A673 (cell line): ENCODE measurements at regions not wholly inside any gene's neighbourhood (a gene's known extent, or its start where the extent isn't known, plus 50 kb on each side); places are given as distances from the start of the nearest gene placed in this dataset.

Experiments used
- BruUV-seq: library from RNA; stranded (reverse); fragments of 400-500 nt; replicated peaks from 2 replicates; lab custom pipeline; 2021; lab: Mats Ljungman, UMichigan
- CTCF ChIA-PET: fragments of 300-600 bp; sonication (Branson Sonifier 250); formaldehyde crosslinking; loops from one replicate; lab custom pipeline; 2022; ENCODE audit warnings: antibody characterized with exemption; lab: Charles Lee
- POLR2A ChIA-PET: fragments of 300-600 bp; sonication (Branson Sonifier 250); formaldehyde crosslinking; loops from one replicate; lab custom pipeline; 2022; ENCODE audit warnings: antibody characterized with exemption; ENCODE audit not compliant: low non-redundant PET; lab: Charles Lee
- DNase-seq: peaks from one replicate; pipeline ENCODE4 v3.0.0-alpha.2; 2015; ENCODE audit warnings: low spot score
- H3K27ac ChIP-seq: fragments of 200-600 bp; sonication (generic); 2 replicates; pipeline ENCODE4 v1.5.1; 2016; ENCODE audit warnings: mixed run types, low read depth, mild to moderate bottlenecking, mixed read lengths, antibody characterized with exemption, low read length; ENCODE audit not compliant: poor library complexity, severe bottlenecking
- H3K27me3 ChIP-seq: fragments of 200-600 bp; sonication (generic); replicated peaks from 2 replicates; pipeline ENCODE4 v1.6.1; 2017; ENCODE audit warnings: mixed run types, low read depth, mild to moderate bottlenecking, mixed read lengths, antibody characterized with exemption, low read length; ENCODE audit not compliant: insufficient read depth, poor library complexity
- H3K36me3 ChIP-seq: fragments of 200-600 bp; sonication (generic); 2 replicates; pipeline ENCODE4 v1.6.1; 2016; ENCODE audit warnings: mixed run types, mild to moderate bottlenecking, mixed read lengths, antibody characterized with exemption, low read length; ENCODE audit not compliant: insufficient read depth, poor library complexity, severe bottlenecking
- H3K4me1 ChIP-seq: fragments of 200-600 bp; sonication (generic); 2 replicates; pipeline ENCODE4 v1.6.1; 2017; ENCODE audit warnings: mixed run types, mild to moderate bottlenecking, mixed read lengths, antibody characterized with exemption, low read length; ENCODE audit not compliant: insufficient read depth, poor library complexity, severe bottlenecking
- H3K4me3 ChIP-seq: fragments of 200-600 bp; sonication (generic); 2 replicates; pipeline ENCODE4 v1.5.1; 2016; ENCODE audit warnings: low read depth, mixed run types, mild to moderate bottlenecking, mixed read lengths, low read length; ENCODE audit not compliant: poor library complexity, severe bottlenecking
- H3K9me3 ChIP-seq: fragments of 200-600 bp; sonication (generic); 2 replicates; pipeline ENCODE4 v1.6.1; 2016; ENCODE audit warnings: mixed run types, low read depth, mild to moderate bottlenecking, mixed read lengths, antibody characterized with exemption, low read length; ENCODE audit not compliant: poor library complexity, severe bottlenecking
- EZH2 ChIP-seq: fragments of 200-600 bp; sonication (generic); IDR thresholded peaks from 2 replicates; pipeline ENCODE4 v1.6.1; 2017; ENCODE audit warnings: borderline replicate concordance, low read depth, mild to moderate bottlenecking, mixed read lengths, antibody characterized with exemption, low read length; ENCODE audit not compliant: poor library complexity, severe bottlenecking
- intact Hi-C: fragments of 100-400 bp; cut with micrococcal nuclease; formaldehyde crosslinking; loops from one replicate; pipeline ENCODE4 v1.10.0; 2022; ENCODE audit not compliant: unreplicated experiment
- TF ChIP-seq, protein P1 (sequence below): fragments of 300-800, 200-600 bp; sonication (generic); conservative IDR thresholded peaks from 2 replicates; pipeline ENCODE4 v1.5.1; 2017; ENCODE audit warnings: low read depth, mild to moderate bottlenecking, antibody characterized with exemption, low read length, moderate library complexity, mixed read lengths

DNA sequence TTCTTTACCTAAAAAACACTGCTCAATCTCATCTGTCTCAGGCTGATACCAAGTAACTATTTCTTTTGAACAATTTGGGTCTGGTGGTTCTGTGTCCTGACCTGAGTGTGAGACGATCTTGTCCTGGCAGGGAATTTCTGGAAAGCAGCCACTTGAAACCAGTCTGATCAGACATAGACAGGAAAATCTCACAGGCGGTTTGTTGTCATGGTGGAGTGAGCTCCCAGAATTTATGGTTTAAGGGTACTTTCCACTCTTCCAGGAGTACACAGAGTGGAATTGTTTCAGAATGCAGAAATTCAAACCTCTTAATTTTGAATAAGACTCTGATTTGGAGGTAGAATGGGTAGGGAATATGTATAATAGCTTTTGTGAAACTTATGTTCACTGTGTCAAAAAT is 268.2 kb downstream of the ISL1 start:
- CTCF ChIA-PET, result no interaction called here
- no peak for DNase-seq
- intact Hi-C loops, result no loop called here
- Histone ChIP-seq H3K27ac (no peak overlapping the region), H3K4me3 (no peak overlapping the region), H3K27me3 (no peaks in the 10 kb centered on the region), H3K4me1 (no peaks in the 10 kb centered on the region), H3K36me3 (no peaks in the 10 kb centered on the region), H3K9me3 (no peaks in the 10 kb centered on the region)
- TF ChIP-seq, protein P1, sequence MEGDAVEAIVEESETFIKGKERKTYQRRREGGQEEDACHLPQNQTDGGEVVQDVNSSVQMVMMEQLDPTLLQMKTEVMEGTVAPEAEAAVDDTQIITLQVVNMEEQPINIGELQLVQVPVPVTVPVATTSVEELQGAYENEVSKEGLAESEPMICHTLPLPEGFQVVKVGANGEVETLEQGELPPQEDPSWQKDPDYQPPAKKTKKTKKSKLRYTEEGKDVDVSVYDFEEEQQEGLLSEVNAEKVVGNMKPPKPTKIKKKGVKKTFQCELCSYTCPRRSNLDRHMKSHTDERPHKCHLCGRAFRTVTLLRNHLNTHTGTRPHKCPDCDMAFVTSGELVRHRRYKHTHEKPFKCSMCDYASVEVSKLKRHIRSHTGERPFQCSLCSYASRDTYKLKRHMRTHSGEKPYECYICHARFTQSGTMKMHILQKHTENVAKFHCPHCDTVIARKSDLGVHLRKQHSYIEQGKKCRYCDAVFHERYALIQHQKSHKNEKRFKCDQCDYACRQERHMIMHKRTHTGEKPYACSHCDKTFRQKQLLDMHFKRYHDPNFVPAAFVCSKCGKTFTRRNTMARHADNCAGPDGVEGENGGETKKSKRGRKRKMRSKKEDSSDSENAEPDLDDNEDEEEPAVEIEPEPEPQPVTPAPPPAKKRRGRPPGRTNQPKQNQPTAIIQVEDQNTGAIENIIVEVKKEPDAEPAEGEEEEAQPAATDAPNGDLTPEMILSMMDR, result no peak
- TF ChIP-seq EZH2, result no peak
- POLR2A ChIA-PET, result no interaction called here
- no TSS peak for BruUV-seq

DNA sequence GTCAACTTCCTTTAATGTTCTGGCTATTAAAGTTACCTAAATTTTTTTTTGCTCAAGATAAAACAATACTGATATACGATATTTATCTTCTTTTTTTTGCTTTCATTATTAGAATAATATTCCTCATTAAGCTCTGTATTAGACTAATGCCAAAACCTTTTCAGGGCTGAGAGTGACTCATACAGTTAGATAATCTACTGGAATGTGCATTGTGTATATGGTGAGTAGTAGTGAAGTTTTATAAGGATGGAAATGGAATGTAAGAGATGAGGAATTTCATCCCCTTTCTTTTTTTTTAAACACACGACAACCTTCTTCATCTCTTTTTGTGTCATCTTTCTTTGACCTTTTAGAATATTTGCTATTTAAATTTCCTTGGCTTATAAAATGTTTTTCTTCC is 268.6 kb downstream of the ISL1 start:
- Histone ChIP-seq H3K4me3 (no peak overlapping the region), H3K27me3 (no peaks in the 10 kb centered on the region), H3K27ac (no peak overlapping the region), H3K4me1 (no peaks in the 10 kb centered on the region), H3K9me3 (no peaks in the 10 kb centered on the region), H3K36me3 (no peaks in the 10 kb centered on the region)
- TF ChIP-seq, protein P1, result no peak
- TF ChIP-seq EZH2, result no peak
- ChIA-PET POLR2A (no interaction called here), CTCF (no interaction called here)
- DNase-seq, result peak; percentile 5
- intact Hi-C loops, result no loop called here
- no TSS peak for BruUV-seq

DNA sequence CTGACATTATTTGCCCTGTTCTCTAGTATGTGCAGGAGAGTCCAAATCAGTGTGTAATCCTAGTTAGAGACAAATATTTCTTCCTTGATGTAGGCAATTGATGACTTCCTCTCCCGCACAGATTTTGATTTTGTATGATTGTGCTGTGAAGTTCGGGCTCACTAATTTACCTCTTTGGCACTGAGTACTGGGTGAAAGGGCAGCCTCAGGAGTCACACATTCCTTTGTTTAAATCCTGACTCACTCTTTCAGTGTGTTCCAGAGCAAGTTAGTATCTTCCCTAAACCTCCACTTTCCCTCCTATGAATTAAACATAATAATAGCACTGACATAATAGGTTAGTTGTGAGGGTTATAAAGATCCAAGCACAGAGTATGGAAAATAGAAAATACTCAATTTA is 269.7 kb downstream of the ISL1 start:
- BruUV-seq, result no TSS peak
- ChIA-PET POLR2A (no interaction called here), CTCF (no interaction called here)
- Histone ChIP-seq H3K4me1 (no peaks in the 10 kb centered on the region), H3K27me3 (no peaks in the 10 kb centered on the region), H3K4me3 (no peak overlapping the region), H3K9me3 (no peaks in the 10 kb centered on the region), H3K27ac (no peak overlapping the region), H3K36me3 (no peaks in the 10 kb centered on the region)
- DNase-seq, result no peak
- TF ChIP-seq, protein P1, result no peak
- TF ChIP-seq EZH2, result no peak
- intact Hi-C loops, result no loop called here
